SU-DHL-6 (cell line): ENCODE measurements at regions not wholly inside any gene's neighbourhood (a gene's known extent, or its start where the extent isn't known, plus 50 kb on each side); places are given as distances from the start of the nearest gene placed in this dataset.

Source experiments
- H2AFZ ChIP-seq: fragments of 200-600 bp; sonication (generic); 2 replicates; pipeline ENCODE4 v1.6.1; 2014; ENCODE audit warnings: low read depth, mild to moderate bottlenecking, moderate library complexity, mixed read lengths, antibody characterized with exemption, low read length; ENCODE audit not compliant: severe bottlenecking
- H3F3A ChIP-seq: fragments of 200-600 bp; shearing (Covaris generic); 2 replicates; pipeline ENCODE4 v1.6.0; 2016; ENCODE audit warnings: antibody characterized with exemption, mild to moderate bottlenecking; ENCODE audit not compliant: insufficient read depth
- H3K27ac ChIP-seq: fragments of 200-600 bp; sonication (generic); 2 replicates; pipeline ENCODE4 v1.5.1; 2016; ENCODE audit warnings: low read depth, mild to moderate bottlenecking, low read length, moderate library complexity, mixed read lengths
- H3K27me3 ChIP-seq: fragments of 200-600 bp; sonication (generic), shearing (Covaris generic); 2 replicates; pipeline ENCODE4 v1.6.0; 2014; ENCODE audit warnings: mild to moderate bottlenecking, low read length
- H3K36me3 ChIP-seq: fragments of 200-600 bp; sonication (generic); 2 replicates; pipeline ENCODE4 v1.6.1; 2014; ENCODE audit warnings: mild to moderate bottlenecking, low read length, mixed read lengths
- H3K4me2 ChIP-seq: fragments of 300-600, 200-600 bp; shearing (Covaris generic), sonication (generic); 2 replicates; pipeline ENCODE4 v1.6.0; 2014; ENCODE audit warnings: low read length, low read depth, mild to moderate bottlenecking; ENCODE audit not compliant: poor library complexity, severe bottlenecking
- H3K4me3 ChIP-seq: fragments of 200-600 bp; sonication (generic); 2 replicates; pipeline ENCODE4 v1.5.1; 2014; ENCODE audit warnings: antibody characterized with exemption, low read length, mild to moderate bottlenecking, mixed read lengths; ENCODE audit not compliant: insufficient read depth, poor library complexity, severe bottlenecking
- H3K79me2 ChIP-seq: fragments of 200-600 bp; sonication (generic); 2 replicates; pipeline ENCODE4 v1.6.1; 2014; ENCODE audit warnings: mild to moderate bottlenecking, low read length, moderate library complexity; ENCODE audit not compliant: insufficient read depth
- H3K9ac ChIP-seq: fragments of 200-600 bp; sonication (generic); 2 replicates; pipeline ENCODE4 v1.7.0; 2014; ENCODE audit warnings: mild to moderate bottlenecking, low read length
- H3K9me2 ChIP-seq: fragments of 200-600 bp; sonication (generic); replicated peaks from 2 replicates; pipeline ENCODE4 v1.6.1; 2014; ENCODE audit warnings: low read length; ENCODE audit not compliant: insufficient read depth
- H3K9me3 ChIP-seq: fragments of 200-600 bp; sonication (generic); 2 replicates; pipeline ENCODE4 v1.6.1; 2014; ENCODE audit warnings: low read length, mixed read lengths; ENCODE audit not compliant: insufficient read depth
- H4K20me1 ChIP-seq: fragments of 200-600 bp; sonication (generic); 2 replicates; pipeline ENCODE4 v1.6.1; 2014; ENCODE audit warnings: low read depth, mild to moderate bottlenecking, antibody characterized with exemption, low read length, moderate library complexity, mixed read lengths
- EZH2phosphoT487 ChIP-seq: fragments of 200-600 bp; sonication (generic), shearing (Covaris generic); conservative IDR thresholded peaks from 2 replicates; pipeline ENCODE4 v1.6.1; 2018; ENCODE audit warnings: mild to moderate bottlenecking, antibody characterized with exemption, low read length, moderate library complexity, mixed read lengths
- TF ChIP-seq, protein P1 (sequence below): fragments of 200-600 bp; sonication (generic); IDR thresholded peaks from one replicate; pipeline ENCODE4 v1.5.1; 2017; ENCODE audit warnings: antibody characterized with exemption, mild to moderate bottlenecking, low read length, moderate library complexity; ENCODE audit not compliant: insufficient read depth, poor library complexity, severe bottlenecking

DNA sequence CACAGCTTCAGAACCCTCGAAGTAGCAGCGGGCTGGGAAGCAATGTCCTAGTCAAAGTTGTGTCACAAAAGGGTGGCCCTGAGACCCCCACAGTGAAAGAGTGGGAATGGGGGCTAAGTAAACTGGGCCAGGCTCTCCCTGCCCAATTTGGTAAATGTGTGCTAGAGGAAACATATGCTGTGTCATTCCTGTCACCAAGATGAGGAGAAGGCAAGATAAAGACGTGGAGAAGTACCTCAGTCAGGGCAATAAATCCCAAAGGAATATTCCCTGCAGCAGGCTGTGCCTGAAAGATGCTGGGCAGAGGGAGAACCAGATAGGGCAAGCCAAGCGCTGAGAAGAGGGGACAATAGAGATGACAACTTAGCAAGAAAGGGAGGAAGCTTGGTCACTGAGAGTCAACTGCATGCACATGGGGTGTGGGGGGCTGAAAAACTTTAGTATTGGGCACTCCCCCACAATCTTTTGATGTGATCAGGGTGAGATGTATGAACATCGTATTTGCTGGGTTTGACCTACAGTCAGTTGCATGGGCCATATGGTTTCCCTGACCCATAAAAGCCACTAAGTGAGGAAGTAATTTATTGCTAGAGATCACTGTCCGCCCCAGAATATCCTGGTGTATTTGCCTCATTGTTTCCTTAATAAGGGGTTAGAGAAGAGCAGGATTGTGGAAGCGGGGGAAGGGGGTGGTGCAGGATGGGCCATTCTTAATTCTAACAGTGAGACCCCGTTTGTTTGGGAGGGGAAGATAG lies 49.9 kb upstream of the CXCR4 start:
- H2AFZ ChIP-seq, result no peak overlapping the region
- no peaks in the 10 kb centered on the region for H3K9me3 ChIP-seq
- no peak overlapping the region for H3K27ac ChIP-seq
- no peaks in the 10 kb centered on the region for H4K20me1 ChIP-seq
- no peaks in the 10 kb centered on the region for H3K79me2 ChIP-seq
- H3K27me3 ChIP-seq, result no peaks in the 10 kb centered on the region
- no peak overlapping the region for H3K4me3 ChIP-seq
- TF ChIP-seq EZH2phosphoT487, result no peak
- TF ChIP-seq, protein P1, sequence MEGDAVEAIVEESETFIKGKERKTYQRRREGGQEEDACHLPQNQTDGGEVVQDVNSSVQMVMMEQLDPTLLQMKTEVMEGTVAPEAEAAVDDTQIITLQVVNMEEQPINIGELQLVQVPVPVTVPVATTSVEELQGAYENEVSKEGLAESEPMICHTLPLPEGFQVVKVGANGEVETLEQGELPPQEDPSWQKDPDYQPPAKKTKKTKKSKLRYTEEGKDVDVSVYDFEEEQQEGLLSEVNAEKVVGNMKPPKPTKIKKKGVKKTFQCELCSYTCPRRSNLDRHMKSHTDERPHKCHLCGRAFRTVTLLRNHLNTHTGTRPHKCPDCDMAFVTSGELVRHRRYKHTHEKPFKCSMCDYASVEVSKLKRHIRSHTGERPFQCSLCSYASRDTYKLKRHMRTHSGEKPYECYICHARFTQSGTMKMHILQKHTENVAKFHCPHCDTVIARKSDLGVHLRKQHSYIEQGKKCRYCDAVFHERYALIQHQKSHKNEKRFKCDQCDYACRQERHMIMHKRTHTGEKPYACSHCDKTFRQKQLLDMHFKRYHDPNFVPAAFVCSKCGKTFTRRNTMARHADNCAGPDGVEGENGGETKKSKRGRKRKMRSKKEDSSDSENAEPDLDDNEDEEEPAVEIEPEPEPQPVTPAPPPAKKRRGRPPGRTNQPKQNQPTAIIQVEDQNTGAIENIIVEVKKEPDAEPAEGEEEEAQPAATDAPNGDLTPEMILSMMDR, result no peak
- no peaks in the 10 kb centered on the region for H3F3A ChIP-seq
- H3K9me2 ChIP-seq, result no peaks in the 10 kb centered on the region
- no peak overlapping the region for H3K4me2 ChIP-seq
- H3K36me3 ChIP-seq, result no peaks in the 10 kb centered on the region
- H3K9ac ChIP-seq, result no peak overlapping the region
